Smooth muscle cell (in vitro differentiated cells): ENCODE measurements at regions not wholly inside any gene's neighbourhood (a gene's known extent, or its start where the extent isn't known, plus 50 kb on each side); places are given as distances from the start of the nearest gene placed in this dataset.

ENCODE experiments used
- DNase-seq: peaks from one replicate; lab custom pipeline; 2025; ENCODE audit not compliant: unreplicated experiment; lab: John Stamatoyannopoulos, UW
- H2AFZ ChIP-seq: fragments of 200-600 bp; sonication (generic); 2 replicates; pipeline ENCODE4 v1.6.0; 2016; ENCODE audit warnings: antibody characterized with exemption, low read depth, mild to moderate bottlenecking
- H3F3A ChIP-seq: fragments of 200-600 bp; sonication (generic); 2 replicates; pipeline ENCODE4 v1.6.0; 2017; ENCODE audit warnings: antibody characterized with exemption, low read depth
- H3K27ac ChIP-seq: fragments of 200-600 bp; sonication (generic); 2 replicates; pipeline ENCODE4 v1.5.1; 2016; ENCODE audit warnings: low read depth, mild to moderate bottlenecking
- H3K27me3 ChIP-seq: fragments of 200-600 bp; sonication (generic); 2 replicates; pipeline ENCODE4 v1.6.1; 2016; ENCODE audit warnings: low read depth, mild to moderate bottlenecking
- H3K36me3 ChIP-seq: fragments of 200-600 bp; sonication (generic); 2 replicates; pipeline ENCODE4 v1.5.1; 2016; ENCODE audit warnings: low read depth
- H3K4me1 ChIP-seq: fragments of 200-600 bp; sonication (generic); 2 replicates; pipeline ENCODE4 v1.5.1; 2016; ENCODE audit warnings: low read depth
- H3K4me2 ChIP-seq: fragments of 200-600 bp; sonication (generic); 2 replicates; pipeline ENCODE4 v1.6.0; 2016; ENCODE audit warnings: mild to moderate bottlenecking
- H3K4me3 ChIP-seq: fragments of 200-600 bp; sonication (generic); 2 replicates; pipeline ENCODE4 v1.5.1; 2016; ENCODE audit warnings: mild to moderate bottlenecking
- H3K79me2 ChIP-seq: fragments of 200-600 bp; sonication (generic); 2 replicates; pipeline ENCODE4 v1.6.0; 2016; ENCODE audit warnings: low read depth, mild to moderate bottlenecking
- H3K9ac ChIP-seq: fragments of 200-600 bp; sonication (generic); 2 replicates; pipeline ENCODE4 v1.6.0; 2016; ENCODE audit warnings: low read depth
- H3K9me3 ChIP-seq: fragments of 200-600 bp; sonication (generic); replicated peaks from 2 replicates; pipeline ENCODE4 v1.5.1; 2016; ENCODE audit warnings: low read depth
- H4K20me1 ChIP-seq: fragments of 200-600 bp; sonication (generic); 2 replicates; pipeline ENCODE4 v1.6.0; 2016; ENCODE audit warnings: low read depth
- WGBS: methylation state at CpG from one replicate; pipeline ENCODE4 v1.1.7; 2016; ENCODE audit warnings: low lambda C conversion rate; 5-methylcytosine and 5-hydroxymethylcytosine counted together
- TF ChIP-seq, protein P1 (sequence below): fragments of 200-600 bp; sonication (generic); IDR thresholded peaks from 2 replicates; pipeline ENCODE4 v1.5.1; 2017; ENCODE audit warnings: borderline replicate concordance, mild to moderate bottlenecking, antibody characterized with exemption; ENCODE audit not compliant: insufficient read depth, poor library complexity, severe bottlenecking

DNA sequence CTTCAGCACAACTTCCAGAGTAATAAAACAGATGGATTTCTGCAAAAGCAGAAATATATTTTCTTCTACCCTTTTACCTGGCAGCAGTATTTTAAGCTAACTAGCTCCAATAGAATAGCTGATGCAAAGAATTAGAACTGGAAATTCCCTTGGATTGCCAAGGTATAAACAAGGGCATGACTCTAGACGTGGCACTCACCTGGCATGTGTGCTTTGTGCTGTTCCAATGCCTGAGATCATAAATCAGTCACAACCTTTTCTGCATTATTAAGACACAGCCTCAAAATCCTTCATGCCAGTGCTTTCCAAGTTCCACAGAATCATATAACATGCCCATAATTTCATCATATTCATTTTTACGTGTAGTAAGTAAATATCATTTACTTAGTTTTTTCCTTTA lies 1048.7 kb downstream of the ADGRL2 start:
- WGBS, result 98% methylated on average over 2 of the region's 2 CpGs

DNA sequence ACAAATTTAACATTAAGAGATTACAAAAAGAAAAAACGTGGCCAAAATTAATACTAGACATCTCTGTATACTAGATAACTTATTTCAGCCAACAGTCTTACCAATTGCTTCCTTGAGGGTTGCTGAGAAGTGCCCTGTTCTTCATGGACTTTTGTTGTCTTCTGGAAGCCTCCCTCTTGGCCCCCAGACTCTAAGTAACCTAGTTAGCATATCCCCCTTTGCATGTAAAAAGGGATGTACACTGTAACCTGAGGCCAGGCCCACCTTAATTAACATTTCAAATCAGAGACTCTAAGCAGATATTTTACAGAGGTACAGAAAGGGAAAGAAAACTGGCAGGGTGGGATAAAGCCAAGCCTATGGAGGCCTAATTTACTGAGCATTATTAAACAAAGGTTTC lies 1047.3 kb downstream of the ADGRL2 start:
- H3K27me3 ChIP-seq, result no peaks in the 10 kb centered on the region
- DNase-seq, result no peak
- no peak overlapping the region for H3K4me3 ChIP-seq
- H3K4me2 ChIP-seq, result no peak overlapping the region
- no peaks in the 10 kb centered on the region for H3K36me3 ChIP-seq
- no peaks in the 10 kb centered on the region for H3F3A ChIP-seq
- no peaks in the 10 kb centered on the region for H3K79me2 ChIP-seq
- 21% methylated on average over 1 of the region's 1 CpG for WGBS
- no peaks in the 10 kb centered on the region for H4K20me1 ChIP-seq
- TF ChIP-seq, protein P1, sequence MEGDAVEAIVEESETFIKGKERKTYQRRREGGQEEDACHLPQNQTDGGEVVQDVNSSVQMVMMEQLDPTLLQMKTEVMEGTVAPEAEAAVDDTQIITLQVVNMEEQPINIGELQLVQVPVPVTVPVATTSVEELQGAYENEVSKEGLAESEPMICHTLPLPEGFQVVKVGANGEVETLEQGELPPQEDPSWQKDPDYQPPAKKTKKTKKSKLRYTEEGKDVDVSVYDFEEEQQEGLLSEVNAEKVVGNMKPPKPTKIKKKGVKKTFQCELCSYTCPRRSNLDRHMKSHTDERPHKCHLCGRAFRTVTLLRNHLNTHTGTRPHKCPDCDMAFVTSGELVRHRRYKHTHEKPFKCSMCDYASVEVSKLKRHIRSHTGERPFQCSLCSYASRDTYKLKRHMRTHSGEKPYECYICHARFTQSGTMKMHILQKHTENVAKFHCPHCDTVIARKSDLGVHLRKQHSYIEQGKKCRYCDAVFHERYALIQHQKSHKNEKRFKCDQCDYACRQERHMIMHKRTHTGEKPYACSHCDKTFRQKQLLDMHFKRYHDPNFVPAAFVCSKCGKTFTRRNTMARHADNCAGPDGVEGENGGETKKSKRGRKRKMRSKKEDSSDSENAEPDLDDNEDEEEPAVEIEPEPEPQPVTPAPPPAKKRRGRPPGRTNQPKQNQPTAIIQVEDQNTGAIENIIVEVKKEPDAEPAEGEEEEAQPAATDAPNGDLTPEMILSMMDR, result no peak
- no peaks in the 10 kb centered on the region for H3K9me3 ChIP-seq
- H3K27ac ChIP-seq, result no peak overlapping the region
- H3K9ac ChIP-seq, result no peak overlapping the region
- peaks cover 22% of the 10 kb centered on the region for H3K4me1 ChIP-seq
- no peak overlapping the region for H2AFZ ChIP-seq

More for the DNA sequence above, 1048.7 kb downstream of the ADGRL2 start:
- H3F3A ChIP-seq, result no peaks in the 10 kb centered on the region
- no peaks in the 10 kb centered on the region for H3K27me3 ChIP-seq
- H3K79me2 ChIP-seq, result no peaks in the 10 kb centered on the region
- H3K4me2 ChIP-seq, result no peak overlapping the region
- H3K9ac ChIP-seq, result no peak overlapping the region
- H4K20me1 ChIP-seq, result no peaks in the 10 kb centered on the region
- no peak overlapping the region for H3K27ac ChIP-seq
- H3K9me3 ChIP-seq, result no peaks in the 10 kb centered on the region
- H3K36me3 ChIP-seq, result no peaks in the 10 kb centered on the region
- H3K4me3 ChIP-seq, result no peak overlapping the region
- H3K4me1 ChIP-seq, result peaks cover 22% of the 10 kb centered on the region
- no peak overlapping the region for H2AFZ ChIP-seq
- TF ChIP-seq, protein P1, result no peak
- DNase-seq, result no peak

DNA sequence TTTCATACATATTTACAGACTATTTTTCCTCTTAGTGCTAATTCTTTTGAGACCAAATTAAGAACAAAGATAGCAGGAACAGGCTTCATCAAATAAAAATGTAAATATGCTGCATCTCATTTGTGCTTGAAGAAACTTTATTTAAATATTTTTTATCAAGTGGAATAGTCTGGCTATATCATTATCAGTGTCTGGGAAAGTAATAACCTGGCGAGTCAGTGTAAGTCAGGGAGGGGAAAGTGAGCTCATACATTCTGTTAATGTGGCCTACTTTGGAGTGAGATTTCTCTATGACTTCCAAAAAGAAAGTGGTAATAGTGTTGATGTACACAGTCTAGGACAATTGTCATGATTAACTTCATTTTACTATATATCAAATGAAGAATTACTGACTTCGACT lies 1045.1 kb downstream of the ADGRL2 start:
- H3K4me3 ChIP-seq, result no peak overlapping the region
- peaks cover 22% of the 10 kb centered on the region for H3K4me1 ChIP-seq
- no peaks in the 10 kb centered on the region for H3K27me3 ChIP-seq
- TF ChIP-seq, protein P1, result no peak
- no peaks in the 10 kb centered on the region for H4K20me1 ChIP-seq
- H3K36me3 ChIP-seq, result no peaks in the 10 kb centered on the region
- no peaks in the 10 kb centered on the region for H3K79me2 ChIP-seq
- no peak overlapping the region for H3K27ac ChIP-seq
- no peak overlapping the region for H2AFZ ChIP-seq
- H3K4me2 ChIP-seq, result no peak overlapping the region
- no peaks in the 10 kb centered on the region for H3K9me3 ChIP-seq
- WGBS, result 92% methylated on average over 2 of the region's 2 CpGs
- no peak overlapping the region for H3K9ac ChIP-seq
- DNase-seq, result no peak
- H3F3A ChIP-seq, result no peaks in the 10 kb centered on the region
